ENCODE measurements at regions not wholly inside any gene's neighbourhood (a gene's known extent, or its start where the extent isn't known, plus 50 kb on each side); places are given as distances from the start of the nearest gene placed in this dataset.

- no peaks in the 10 kb centered on the region for H3K9me3 ChIP-seq (ENCODE audit: control insufficient read depth, insufficient read depth, low read depth, low read length)
- TF ChIP-seq EZH2 (IDR thresholded peaks at IDR 0.05; ENCODE audit: low read length, missing control alignments), result no peak
- TF ChIP-seq CTCF (conservative IDR thresholded peaks at IDR 0.05 in 1 of 2, IDR thresholded peaks at IDR 0.05 in 1 of 2; ENCODE audit: low read depth in 1 of 2, low read length in 2 of 2), result no peak
- no peak overlapping the region for H3K9ac ChIP-seq (ENCODE audit: insufficient read depth, low read length)
- H3K4me1 ChIP-seq (ENCODE audit: control insufficient read depth, extremely low read depth, insufficient read depth, low read length), result no peaks in the 10 kb centered on the region
- no peak overlapping the region for H3K4me3 ChIP-seq (replicated peaks in 1 of 4; ENCODE audit: control extremely low read depth in 1 of 4, insufficient read depth in 1 of 4, low read depth in 3 of 4, low read length in 4 of 4)
- no peak overlapping the region for H2AFZ ChIP-seq (ENCODE audit: low read length)
- H3K79me2 ChIP-seq (ENCODE audit: control insufficient read depth, insufficient read depth, low read length), result no peaks in the 10 kb centered on the region
- no peaks in the 10 kb centered on the region for H3K36me3 ChIP-seq (ENCODE audit: control insufficient read depth, insufficient read depth, low read length)
- H4K20me1 ChIP-seq (ENCODE audit: control insufficient read depth, extremely low read depth, insufficient read depth, low read length), result no peaks in the 10 kb centered on the region
- no peaks in the 10 kb centered on the region for H3K27me3 ChIP-seq (ENCODE audit: control insufficient read depth, insufficient read depth, low read length)
- H3K27ac ChIP-seq (ENCODE audit: insufficient read depth, low read length), result no peak overlapping the region
- no peak overlapping the region for H3K4me2 ChIP-seq (ENCODE audit: extremely low read depth, insufficient read depth, low read length)
- no peak for DNase-seq (ENCODE audit: low read depth in 2 of 2)
Measured at GRCh38 chr16:6258056-6258455, 1074.6 kb upstream of the RBFOX1 start.

- Histone ChIP-seq H3K79me2 (ENCODE audit: control insufficient read depth, insufficient read depth, low read length) (no peaks in the 10 kb centered on the region), H3K9ac (ENCODE audit: insufficient read depth, low read length) (no peak overlapping the region), H3K4me1 (ENCODE audit: control insufficient read depth, extremely low read depth, insufficient read depth, low read length) (no peaks in the 10 kb centered on the region), H2AFZ (ENCODE audit: low read length) (no peak overlapping the region), H3K27ac (ENCODE audit: insufficient read depth, low read length) (no peak overlapping the region), H3K36me3 (ENCODE audit: control insufficient read depth, insufficient read depth, low read length) (no peaks in the 10 kb centered on the region), H3K9me3 (ENCODE audit: control insufficient read depth, insufficient read depth, low read depth, low read length) (no peaks in the 10 kb centered on the region), H3K27me3 (ENCODE audit: control insufficient read depth, insufficient read depth, low read length) (no peaks in the 10 kb centered on the region), H3K4me3 (replicated peaks in 1 of 4; ENCODE audit: control extremely low read depth in 1 of 4, insufficient read depth in 1 of 4, low read depth in 3 of 4, low read length in 4 of 4) (no peak overlapping the region), H4K20me1 (ENCODE audit: control insufficient read depth, extremely low read depth, insufficient read depth, low read length) (no peaks in the 10 kb centered on the region), H3K4me2 (ENCODE audit: extremely low read depth, insufficient read depth, low read length) (no peak overlapping the region)
- TF ChIP-seq EZH2 (IDR thresholded peaks at IDR 0.05; ENCODE audit: low read length, missing control alignments), result no peak
- TF ChIP-seq CTCF (conservative IDR thresholded peaks at IDR 0.05 in 1 of 2, IDR thresholded peaks at IDR 0.05 in 1 of 2; ENCODE audit: low read depth in 1 of 2, low read length in 2 of 2), result no peak
- no peak for DNase-seq (ENCODE audit: low read depth in 2 of 2)
Measured at GRCh38 chr16:6252541-6252940, 1080.1 kb upstream of the RBFOX1 start.

GRCh38 chr16:6250511-6250910 lies 1082.1 kb upstream of the RBFOX1 start:
- Histone ChIP-seq H3K9ac (ENCODE audit: insufficient read depth, low read length) (no peak overlapping the region), H3K4me2 (ENCODE audit: extremely low read depth, insufficient read depth, low read length) (no peak overlapping the region), H3K9me3 (ENCODE audit: control insufficient read depth, insufficient read depth, low read depth, low read length) (no peaks in the 10 kb centered on the region), H3K4me1 (ENCODE audit: control insufficient read depth, extremely low read depth, insufficient read depth, low read length) (no peaks in the 10 kb centered on the region), H3K4me3 (replicated peaks in 1 of 4; ENCODE audit: control extremely low read depth in 1 of 4, insufficient read depth in 1 of 4, low read depth in 3 of 4, low read length in 4 of 4) (no peak overlapping the region), H3K79me2 (ENCODE audit: control insufficient read depth, insufficient read depth, low read length) (no peaks in the 10 kb centered on the region), H3K27ac (ENCODE audit: insufficient read depth, low read length) (no peak overlapping the region), H3K36me3 (ENCODE audit: control insufficient read depth, insufficient read depth, low read length) (no peaks in the 10 kb centered on the region), H2AFZ (ENCODE audit: low read length) (no peak overlapping the region), H4K20me1 (ENCODE audit: control insufficient read depth, extremely low read depth, insufficient read depth, low read length) (no peaks in the 10 kb centered on the region), H3K27me3 (ENCODE audit: control insufficient read depth, insufficient read depth, low read length) (no peaks in the 10 kb centered on the region)
- TF ChIP-seq CTCF (conservative IDR thresholded peaks at IDR 0.05 in 1 of 2, IDR thresholded peaks at IDR 0.05 in 1 of 2; ENCODE audit: low read depth in 1 of 2, low read length in 2 of 2), result no peak
- no peak for DNase-seq (ENCODE audit: low read depth in 2 of 2)

All from fibroblast of lung (primary cell).